ENCODE measurements at regions not wholly inside any gene's neighbourhood (a gene's known extent, or its start where the extent isn't known, plus 50 kb on each side); places are given as distances from the start of the nearest gene placed in this dataset.

DNA sequence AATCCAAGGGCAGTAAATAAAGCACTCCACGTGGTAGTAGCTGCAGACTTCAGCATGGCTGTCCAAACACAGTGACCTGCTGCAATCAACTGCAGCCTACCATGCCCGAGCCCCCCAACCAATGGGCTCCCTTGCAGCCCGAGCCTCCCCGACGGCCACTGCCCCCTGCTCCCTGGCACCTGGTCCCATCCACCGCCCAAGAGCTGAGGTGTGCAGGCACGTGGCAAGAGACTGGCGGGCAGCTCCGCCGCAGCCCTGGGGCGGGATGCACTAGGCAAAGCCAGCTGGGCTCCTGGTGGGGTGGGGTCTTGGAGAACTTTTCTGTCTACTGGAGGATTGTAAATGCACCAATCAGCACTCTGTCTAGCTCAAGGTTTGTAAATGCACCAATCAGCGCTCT, 57.6 kb upstream of the RGS2 start:
- POLR2A ChIA-PET: no interaction called here
- Mint-ChIP-seq H3K9me3 (peaks cover 2% of the 10 kb centered on the region), H3K27ac (no peak overlapping the region), H3K4me1 (no peaks in the 10 kb centered on the region), H3K36me3 (no peaks in the 10 kb centered on the region), H3K27me3 (no peaks in the 10 kb centered on the region), H3K4me3 (no peak overlapping the region)
- ATAC-seq (ENCODE audit: low read depth) (no peak), DNase-seq (no peak)

GRCh38 chr1:192756314-192756713, 52.5 kb upstream of the RGS2 start:
- POLR2A ChIA-PET: no interaction called here
- Mint-ChIP-seq H3K27ac (no peak overlapping the region), H3K9me3 (peaks cover 2% of the 10 kb centered on the region), H3K27me3 (peaks cover 2% of the 10 kb centered on the region), H3K36me3 (no peaks in the 10 kb centered on the region), H3K4me1 (no peaks in the 10 kb centered on the region), H3K4me3 (no peak overlapping the region)
- no peak for ATAC-seq (ENCODE audit: low read depth)
- no peak for DNase-seq

- H3K27me3 Mint-ChIP-seq: peaks cover 2% of the 10 kb centered on the region
- no peaks in the 10 kb centered on the region for H3K36me3 Mint-ChIP-seq
- no peak overlapping the region for H3K4me3 Mint-ChIP-seq
- ATAC-seq (ENCODE audit: low read depth) (no peak), DNase-seq (no peak)
- no peak overlapping the region for H3K27ac Mint-ChIP-seq
- peaks cover 2% of the 10 kb centered on the region for H3K9me3 Mint-ChIP-seq
- no peaks in the 10 kb centered on the region for H3K4me1 Mint-ChIP-seq
- POLR2A ChIA-PET: no interaction called here
Observed at GRCh38 chr1:192756847-192757246, 52.0 kb upstream of the RGS2 start.

DNA sequence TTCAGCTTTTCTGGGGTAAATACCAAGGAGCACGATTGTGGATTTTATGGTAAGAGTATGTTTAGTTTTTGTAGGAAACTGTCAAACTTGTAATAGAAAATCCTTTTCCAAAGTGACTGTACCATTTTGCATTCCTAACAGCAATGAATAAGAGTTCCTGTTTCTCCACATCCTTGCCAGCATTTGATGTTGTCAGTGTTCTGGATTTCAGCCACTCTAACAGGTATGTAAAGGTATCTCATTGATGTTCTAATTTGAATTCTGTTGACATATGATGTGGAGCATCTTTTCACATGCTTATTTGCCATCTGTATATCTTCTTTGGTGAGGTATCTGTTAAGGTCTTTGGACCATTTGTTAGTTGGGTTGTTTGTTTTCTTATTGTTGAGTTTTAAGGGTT, 50.3 kb upstream of the RGS2 start:
- no peak overlapping the region for H3K4me3 Mint-ChIP-seq
- no peaks in the 10 kb centered on the region for H3K9me3 Mint-ChIP-seq
- H3K27me3 Mint-ChIP-seq: peaks cover 2% of the 10 kb centered on the region
- POLR2A ChIA-PET: no interaction called here
- no peaks in the 10 kb centered on the region for H3K36me3 Mint-ChIP-seq
- ATAC-seq (ENCODE audit: low read depth) (no peak), DNase-seq (no peak)
- H3K4me1 Mint-ChIP-seq: peaks cover 3% of the 10 kb centered on the region
- H3K27ac Mint-ChIP-seq: no peak overlapping the region
